ENCODE measurements at regions not wholly inside any gene's neighbourhood (a gene's known extent, or its start where the extent isn't known, plus 50 kb on each side); places are given as distances from the start of the nearest gene placed in this dataset.

DNA sequence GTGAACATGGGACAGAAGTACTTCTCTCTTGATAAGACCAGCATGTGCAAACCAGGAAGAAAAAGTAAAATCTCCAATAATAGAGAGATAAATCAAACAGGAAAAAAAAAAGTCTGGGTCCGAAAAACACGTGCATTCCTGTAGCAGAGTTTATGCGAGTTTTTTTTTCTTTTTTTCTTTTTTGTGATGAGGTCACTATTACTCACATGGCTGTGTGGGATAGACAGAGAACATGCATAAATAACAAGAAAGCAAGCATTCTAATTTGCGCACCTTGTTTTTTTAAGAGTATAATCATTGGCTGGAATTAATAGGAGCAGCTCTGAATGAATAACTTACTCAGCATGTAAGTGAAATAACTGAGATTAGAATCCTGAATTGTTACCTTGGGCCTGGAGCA lies 91.9 kb upstream of the CPM start:
- Histone ChIP-seq H3F3A (ENCODE audit: control insufficient read depth, insufficient read depth) (no peaks in the 10 kb centered on the region), H3K27ac (ENCODE audit: low read depth, low read length) (no peak overlapping the region), H3K4me3 (ENCODE audit: low read length) (no peak overlapping the region), H3K79me2 (ENCODE audit: control insufficient read depth, low read length) (no peaks in the 10 kb centered on the region), H3K36me3 (ENCODE audit: control insufficient read depth, low read length) (no peaks in the 10 kb centered on the region), H3K27me3 (ENCODE audit: control insufficient read depth, low read length) (no peaks in the 10 kb centered on the region), H4K20me1 (ENCODE audit: control insufficient read depth, insufficient read depth, low read depth, low read length) (no peaks in the 10 kb centered on the region), H3K9me3 (ENCODE audit: control insufficient read depth, insufficient read depth, low read length) (no peaks in the 10 kb centered on the region), H3K9me2 (replicated peaks; ENCODE audit: control insufficient read depth, low read length) (no peaks in the 10 kb centered on the region), H3K4me2 (ENCODE audit: low read length) (no peak overlapping the region), H3K4me1 (ENCODE audit: control insufficient read depth, low read length) (peaks cover 8% of the 10 kb centered on the region)
- TF ChIP-seq, protein P1, sequence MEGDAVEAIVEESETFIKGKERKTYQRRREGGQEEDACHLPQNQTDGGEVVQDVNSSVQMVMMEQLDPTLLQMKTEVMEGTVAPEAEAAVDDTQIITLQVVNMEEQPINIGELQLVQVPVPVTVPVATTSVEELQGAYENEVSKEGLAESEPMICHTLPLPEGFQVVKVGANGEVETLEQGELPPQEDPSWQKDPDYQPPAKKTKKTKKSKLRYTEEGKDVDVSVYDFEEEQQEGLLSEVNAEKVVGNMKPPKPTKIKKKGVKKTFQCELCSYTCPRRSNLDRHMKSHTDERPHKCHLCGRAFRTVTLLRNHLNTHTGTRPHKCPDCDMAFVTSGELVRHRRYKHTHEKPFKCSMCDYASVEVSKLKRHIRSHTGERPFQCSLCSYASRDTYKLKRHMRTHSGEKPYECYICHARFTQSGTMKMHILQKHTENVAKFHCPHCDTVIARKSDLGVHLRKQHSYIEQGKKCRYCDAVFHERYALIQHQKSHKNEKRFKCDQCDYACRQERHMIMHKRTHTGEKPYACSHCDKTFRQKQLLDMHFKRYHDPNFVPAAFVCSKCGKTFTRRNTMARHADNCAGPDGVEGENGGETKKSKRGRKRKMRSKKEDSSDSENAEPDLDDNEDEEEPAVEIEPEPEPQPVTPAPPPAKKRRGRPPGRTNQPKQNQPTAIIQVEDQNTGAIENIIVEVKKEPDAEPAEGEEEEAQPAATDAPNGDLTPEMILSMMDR (IDR thresholded peaks at IDR 0.05; ENCODE audit: low read depth, low read length, poor library complexity, severe bottlenecking) = no peak
- no peak for TF ChIP-seq EZH2phosphoT487 (IDR thresholded peaks at IDR 0.05; ENCODE audit: borderline replicate concordance, low read length)

- H3K9me2 ChIP-seq (replicated peaks; ENCODE audit: control insufficient read depth, low read length) = no peaks in the 10 kb centered on the region
- no peaks in the 10 kb centered on the region for H3K36me3 ChIP-seq (ENCODE audit: control insufficient read depth, low read length)
- no peaks in the 10 kb centered on the region for H3K9me3 ChIP-seq (ENCODE audit: control insufficient read depth, insufficient read depth, low read length)
- no peaks in the 10 kb centered on the region for H3K27me3 ChIP-seq (ENCODE audit: control insufficient read depth, low read length)
- H3F3A ChIP-seq (ENCODE audit: control insufficient read depth, insufficient read depth) = no peaks in the 10 kb centered on the region
- no peaks in the 10 kb centered on the region for H3K79me2 ChIP-seq (ENCODE audit: control insufficient read depth, low read length)
- no peaks in the 10 kb centered on the region for H4K20me1 ChIP-seq (ENCODE audit: control insufficient read depth, insufficient read depth, low read depth, low read length)
- peaks cover 8% of the 10 kb centered on the region for H3K4me1 ChIP-seq (ENCODE audit: control insufficient read depth, low read length)
- TF ChIP-seq, protein P1 (IDR thresholded peaks at IDR 0.05; ENCODE audit: low read depth, low read length, poor library complexity, severe bottlenecking) = no peak
- TF ChIP-seq EZH2phosphoT487 (IDR thresholded peaks at IDR 0.05; ENCODE audit: borderline replicate concordance, low read length) = no peak
- H3K27ac ChIP-seq (ENCODE audit: low read depth, low read length) = no peak overlapping the region
- H3K4me2 ChIP-seq (ENCODE audit: low read length) = no peak overlapping the region
- H3K4me3 ChIP-seq (ENCODE audit: low read length) = no peak overlapping the region
Measured at GRCh38 chr12:69026336-69026735, 93.4 kb upstream of the CPM start.

DNA sequence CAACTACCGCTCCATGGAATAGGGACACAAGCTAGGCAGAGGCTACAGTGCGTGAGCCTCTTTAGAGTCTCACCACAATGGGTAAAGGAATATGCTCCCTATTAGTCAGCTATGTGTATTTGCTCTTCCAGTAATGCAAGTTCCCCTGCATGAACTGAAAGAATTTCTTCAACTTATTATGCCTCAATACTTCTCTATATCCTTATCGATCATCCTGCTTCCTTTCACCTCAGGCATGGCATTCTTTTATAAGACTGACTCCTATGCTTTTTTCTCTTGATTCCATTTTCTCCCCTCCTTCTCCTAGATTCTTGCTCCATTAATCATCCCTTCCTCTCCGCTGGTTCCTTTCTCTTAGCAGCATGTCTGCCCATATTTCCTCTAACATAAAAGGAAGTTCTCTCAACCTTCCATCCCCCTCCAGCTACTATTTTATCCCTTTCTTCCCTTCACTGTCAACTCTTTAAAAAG lies 94.5 kb upstream of the CPM start:
- Histone ChIP-seq H3K4me3 (ENCODE audit: low read length) (no peak overlapping the region), H3F3A (ENCODE audit: control insufficient read depth, insufficient read depth) (no peaks in the 10 kb centered on the region), H4K20me1 (ENCODE audit: control insufficient read depth, insufficient read depth, low read depth, low read length) (no peaks in the 10 kb centered on the region), H3K27me3 (ENCODE audit: control insufficient read depth, low read length) (no peaks in the 10 kb centered on the region), H3K27ac (ENCODE audit: low read depth, low read length) (no peak overlapping the region), H3K79me2 (ENCODE audit: control insufficient read depth, low read length) (no peaks in the 10 kb centered on the region), H3K9me2 (replicated peaks; ENCODE audit: control insufficient read depth, low read length) (no peaks in the 10 kb centered on the region), H3K9me3 (ENCODE audit: control insufficient read depth, insufficient read depth, low read length) (no peaks in the 10 kb centered on the region), H3K36me3 (ENCODE audit: control insufficient read depth, low read length) (no peaks in the 10 kb centered on the region), H3K4me2 (ENCODE audit: low read length) (no peak overlapping the region), H3K4me1 (ENCODE audit: control insufficient read depth, low read length) (peaks cover 8% of the 10 kb centered on the region)
- TF ChIP-seq EZH2phosphoT487 (IDR thresholded peaks at IDR 0.05; ENCODE audit: borderline replicate concordance, low read length) = no peak
- TF ChIP-seq, protein P1 (IDR thresholded peaks at IDR 0.05; ENCODE audit: low read depth, low read length, poor library complexity, severe bottlenecking) = no peak

Measured in DOHH2 (cell line).